ENCODE measurements at regions not wholly inside any gene's neighbourhood (a gene's known extent, or its start where the extent isn't known, plus 50 kb on each side); places are given as distances from the start of the nearest gene placed in this dataset.

DNA sequence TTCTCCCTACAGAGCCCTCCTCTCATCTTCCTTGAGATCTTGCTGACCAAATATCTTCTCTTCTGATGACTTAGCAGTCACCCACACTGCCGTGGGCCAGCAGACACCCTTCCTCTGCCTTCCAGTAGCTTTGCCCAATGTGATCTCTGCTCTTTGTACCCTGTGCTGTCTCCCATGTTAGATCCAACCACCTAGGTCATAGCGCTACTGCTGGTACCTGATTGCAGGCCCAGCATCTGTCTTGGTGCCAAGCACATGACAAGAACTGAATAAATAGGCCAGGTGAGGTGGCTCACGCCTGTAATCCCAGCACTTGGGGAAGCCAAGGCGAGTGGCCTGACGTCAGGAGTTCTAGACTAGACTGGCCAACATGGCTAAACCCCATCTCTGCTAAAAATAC, 149.7 kb downstream of the TM9SF2 start:
- H3K27ac Mint-ChIP-seq = no peak overlapping the region
- H3K4me1 Mint-ChIP-seq = peaks cover 7% of the 10 kb centered on the region

DNA sequence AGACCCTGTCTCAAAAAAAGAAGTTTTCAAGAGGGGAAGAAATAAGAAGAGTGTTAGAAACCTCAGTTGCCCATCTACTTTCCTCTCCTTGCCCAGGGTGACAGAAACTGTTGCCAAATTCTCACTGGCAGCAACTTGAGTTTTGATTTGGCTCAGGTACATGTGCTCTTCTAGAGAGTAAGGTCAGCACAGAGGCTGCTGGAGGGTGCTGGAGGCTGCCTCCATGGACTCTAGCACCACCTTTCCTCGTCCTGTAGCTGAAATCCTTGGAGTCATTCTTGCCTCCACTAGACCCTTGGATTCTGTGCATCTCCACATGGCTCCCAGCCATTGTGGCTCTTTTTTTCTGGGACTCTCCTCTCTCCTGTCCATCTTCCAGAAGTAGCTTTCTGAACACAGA, 149.1 kb downstream of the TM9SF2 start:
- DNase-seq = no peak
- no peak overlapping the region for H3K4me3 Mint-ChIP-seq
- H3K27me3 Mint-ChIP-seq (ENCODE audit: low read depth, poor library complexity) = peaks cover 5% of the 10 kb centered on the region
- H3K36me3 Mint-ChIP-seq (ENCODE audit: low read depth) = no peaks in the 10 kb centered on the region
- H3K9me3 Mint-ChIP-seq = no peaks in the 10 kb centered on the region
- peaks cover under 1% of the 10 kb centered on the region for H3K4me1 Mint-ChIP-seq
- TF ChIP-seq, protein P1, sequence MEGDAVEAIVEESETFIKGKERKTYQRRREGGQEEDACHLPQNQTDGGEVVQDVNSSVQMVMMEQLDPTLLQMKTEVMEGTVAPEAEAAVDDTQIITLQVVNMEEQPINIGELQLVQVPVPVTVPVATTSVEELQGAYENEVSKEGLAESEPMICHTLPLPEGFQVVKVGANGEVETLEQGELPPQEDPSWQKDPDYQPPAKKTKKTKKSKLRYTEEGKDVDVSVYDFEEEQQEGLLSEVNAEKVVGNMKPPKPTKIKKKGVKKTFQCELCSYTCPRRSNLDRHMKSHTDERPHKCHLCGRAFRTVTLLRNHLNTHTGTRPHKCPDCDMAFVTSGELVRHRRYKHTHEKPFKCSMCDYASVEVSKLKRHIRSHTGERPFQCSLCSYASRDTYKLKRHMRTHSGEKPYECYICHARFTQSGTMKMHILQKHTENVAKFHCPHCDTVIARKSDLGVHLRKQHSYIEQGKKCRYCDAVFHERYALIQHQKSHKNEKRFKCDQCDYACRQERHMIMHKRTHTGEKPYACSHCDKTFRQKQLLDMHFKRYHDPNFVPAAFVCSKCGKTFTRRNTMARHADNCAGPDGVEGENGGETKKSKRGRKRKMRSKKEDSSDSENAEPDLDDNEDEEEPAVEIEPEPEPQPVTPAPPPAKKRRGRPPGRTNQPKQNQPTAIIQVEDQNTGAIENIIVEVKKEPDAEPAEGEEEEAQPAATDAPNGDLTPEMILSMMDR (IDR thresholded peaks at IDR 0.05) = no peak
- H3K27ac Mint-ChIP-seq = no peak overlapping the region

More for the DNA sequence above, 149.7 kb downstream of the TM9SF2 start:
- Mint-ChIP-seq H3K4me3 (no peak overlapping the region), H3K36me3 (ENCODE audit: low read depth) (no peaks in the 10 kb centered on the region), H3K27me3 (ENCODE audit: low read depth, poor library complexity) (peaks cover 5% of the 10 kb centered on the region), H3K9me3 (no peaks in the 10 kb centered on the region)
- TF ChIP-seq, protein P1 (IDR thresholded peaks at IDR 0.05) = no peak
- DNase-seq = no peak

DNA sequence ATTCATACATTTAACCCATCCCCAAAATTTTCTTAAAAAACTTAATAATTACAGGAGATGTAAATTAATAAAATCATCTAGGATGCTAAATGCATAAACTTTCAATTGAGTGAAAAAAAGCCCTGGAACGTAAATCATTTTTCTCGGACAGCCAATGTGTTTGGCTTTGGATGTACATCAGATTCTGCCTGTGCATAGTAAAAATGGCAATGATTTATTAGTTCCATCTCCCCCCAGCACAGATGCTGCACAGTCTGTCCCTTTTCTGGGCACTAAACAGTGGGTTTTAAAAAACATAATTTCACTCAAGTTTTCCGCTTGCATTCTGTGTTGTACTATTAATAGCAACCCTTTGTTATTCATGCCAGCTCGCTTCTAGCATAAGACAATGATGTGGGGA, 147.7 kb downstream of the TM9SF2 start:
- Mint-ChIP-seq H3K27me3 (ENCODE audit: low read depth, poor library complexity) (peaks cover 3% of the 10 kb centered on the region), H3K4me1 (no peaks in the 10 kb centered on the region), H3K27ac (no peak overlapping the region), H3K36me3 (ENCODE audit: low read depth) (no peaks in the 10 kb centered on the region), H3K9me3 (no peaks in the 10 kb centered on the region), H3K4me3 (no peak overlapping the region)
- DNase-seq = no peak
- TF ChIP-seq, protein P1 (IDR thresholded peaks at IDR 0.05) = no peak

DNA sequence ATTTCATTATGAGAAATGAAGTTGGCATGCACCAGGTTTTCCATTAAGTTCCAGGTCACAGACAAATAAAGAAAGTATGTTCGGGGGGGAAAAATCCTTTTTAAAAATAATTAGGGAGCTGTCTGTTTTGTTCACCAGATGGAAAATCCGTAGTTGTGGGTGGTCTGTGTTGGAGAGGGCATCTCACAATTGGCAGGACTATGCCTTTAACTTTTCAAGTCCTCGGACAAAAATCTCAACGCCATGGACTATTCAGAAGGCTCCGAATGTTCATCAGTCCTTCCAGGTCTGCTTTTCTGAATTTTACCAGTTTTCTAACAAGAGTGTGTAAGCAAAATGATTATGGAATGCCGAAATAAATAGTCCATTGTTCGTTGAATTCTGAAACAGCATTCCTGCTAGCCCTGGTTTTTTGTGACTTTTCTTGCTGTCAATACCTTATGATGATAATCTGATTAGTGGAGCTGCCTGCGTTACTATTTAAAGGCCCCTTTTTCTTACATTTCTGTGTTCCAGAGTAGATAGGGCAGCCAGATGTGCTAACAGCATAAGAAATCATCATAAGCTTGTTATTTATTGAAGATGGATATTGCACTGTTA, 146.9 kb downstream of the TM9SF2 start:
- no peaks in the 10 kb centered on the region for H3K9me3 Mint-ChIP-seq
- TF ChIP-seq, protein P1 (IDR thresholded peaks at IDR 0.05) = no peak
- H3K27me3 Mint-ChIP-seq (ENCODE audit: low read depth, poor library complexity) = peaks cover 3% of the 10 kb centered on the region
- no peaks in the 10 kb centered on the region for H3K36me3 Mint-ChIP-seq (ENCODE audit: low read depth)
- no peak overlapping the region for H3K4me3 Mint-ChIP-seq
- no peak for DNase-seq
- no peak overlapping the region for H3K27ac Mint-ChIP-seq
- no peaks in the 10 kb centered on the region for H3K4me1 Mint-ChIP-seq

DNA sequence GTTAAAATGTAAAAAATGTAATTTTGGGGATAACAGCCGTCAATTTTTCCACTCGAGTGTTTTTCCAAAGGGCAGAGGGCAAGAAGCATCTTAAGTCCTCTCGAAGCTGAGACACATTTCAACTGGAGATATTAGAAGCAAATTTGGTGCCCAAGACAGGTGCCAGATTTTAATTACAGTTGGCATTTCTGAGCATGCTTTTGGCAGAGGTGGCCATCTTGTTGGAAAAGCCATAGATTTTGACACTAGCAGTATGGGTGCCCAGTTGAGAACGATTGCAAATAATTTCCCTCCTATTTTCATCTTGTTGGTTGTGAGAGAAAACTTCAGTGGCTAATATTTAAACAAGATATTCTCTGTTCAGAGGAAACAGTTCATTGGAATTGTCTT, 146.3 kb downstream of the TM9SF2 start:
- Mint-ChIP-seq H3K36me3 (ENCODE audit: low read depth) (no peaks in the 10 kb centered on the region), H3K4me1 (no peaks in the 10 kb centered on the region), H3K27me3 (ENCODE audit: low read depth, poor library complexity) (peaks cover 3% of the 10 kb centered on the region), H3K4me3 (no peak overlapping the region), H3K9me3 (no peaks in the 10 kb centered on the region), H3K27ac (no peak overlapping the region)
- TF ChIP-seq, protein P1 (IDR thresholded peaks at IDR 0.05) = no peak
- no peak for DNase-seq

DNA sequence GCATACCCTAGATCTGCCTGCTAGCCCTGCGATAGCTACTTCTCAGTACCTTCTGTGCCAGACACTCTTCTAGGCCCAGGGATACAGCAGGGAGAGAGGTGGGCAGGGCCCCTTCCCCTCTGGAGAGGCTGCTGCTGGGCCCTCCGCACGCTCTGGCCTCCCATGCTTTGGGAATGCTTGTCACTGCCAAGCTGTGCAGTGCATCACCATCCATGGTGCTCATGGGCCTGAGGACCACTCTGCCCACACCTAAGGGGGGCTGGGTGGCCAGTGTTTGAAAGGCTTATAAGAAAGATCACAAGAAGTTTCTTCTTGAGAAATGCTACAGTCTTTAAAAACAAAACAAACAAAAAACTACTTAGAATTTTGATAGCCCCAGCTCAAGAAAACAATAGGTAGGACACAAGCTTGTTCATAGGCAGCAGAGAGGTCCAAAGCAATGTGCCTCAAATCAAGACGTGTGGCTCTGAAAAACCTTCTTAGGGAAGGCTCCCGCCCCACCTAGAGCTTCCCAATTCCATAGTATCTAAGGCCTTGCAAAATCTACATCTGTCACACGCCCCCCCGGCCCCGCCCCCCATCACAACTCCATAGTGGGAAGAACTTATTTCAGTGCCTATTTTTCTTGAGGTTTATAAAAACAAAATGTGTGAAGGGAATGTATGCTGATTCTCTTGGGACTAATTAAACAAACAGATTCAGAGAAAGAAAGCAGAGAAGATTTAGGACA, 145.8 kb downstream of the TM9SF2 start:
- Mint-ChIP-seq H3K4me1 (no peaks in the 10 kb centered on the region), H3K9me3 (no peaks in the 10 kb centered on the region), H3K4me3 (no peak overlapping the region), H3K27ac (no peak overlapping the region), H3K27me3 (ENCODE audit: low read depth, poor library complexity) (peaks cover 3% of the 10 kb centered on the region), H3K36me3 (ENCODE audit: low read depth) (no peaks in the 10 kb centered on the region)
- TF ChIP-seq, protein P1 (IDR thresholded peaks at IDR 0.05) = no peak
- DNase-seq = no peak
